ENCODE measurements at regions not wholly inside any gene's neighbourhood (a gene's known extent, or its start where the extent isn't known, plus 50 kb on each side); places are given as distances from the start of the nearest gene placed in this dataset.

DNA sequence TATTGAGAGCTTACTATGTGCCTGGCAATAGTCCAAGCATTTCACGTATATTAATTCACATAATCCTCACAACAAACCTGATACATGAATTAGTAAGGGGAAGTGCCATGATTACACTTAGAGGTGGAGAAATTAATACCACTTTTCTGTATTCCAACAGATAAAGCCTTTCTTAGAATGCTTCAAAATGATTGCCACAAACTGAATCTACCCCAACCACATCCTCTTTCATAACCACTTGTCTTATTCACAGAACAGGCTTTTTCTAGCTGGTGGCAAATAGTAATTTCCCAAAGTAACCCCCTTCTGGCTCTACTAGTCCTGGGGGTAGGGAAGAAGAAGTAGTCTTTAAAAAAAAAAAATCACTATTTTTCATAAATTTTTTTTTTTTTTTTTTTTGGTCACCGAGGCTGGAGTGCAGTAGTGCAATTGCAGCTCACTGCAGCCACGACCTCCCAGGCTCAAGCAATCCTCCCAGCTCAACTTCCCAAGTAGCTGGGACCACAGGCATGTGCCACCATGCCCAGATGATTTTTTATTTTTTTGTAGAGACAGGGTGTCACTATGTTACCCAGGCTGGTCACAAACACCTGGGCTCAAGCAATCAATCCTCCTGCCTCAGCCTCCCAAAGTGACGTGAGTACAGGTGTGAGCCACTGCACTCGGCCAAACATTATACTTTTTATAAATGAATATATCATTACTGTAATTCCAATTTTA lies 59.0 kb upstream of the ARID2 start:
- Histone ChIP-seq H3K27me3 (ENCODE audit: control insufficient read depth, insufficient read depth, low read length) (no peaks in the 10 kb centered on the region), H3K4me1 (ENCODE audit: control insufficient read depth, insufficient read depth, low read length, poor library complexity, severe bottlenecking) (peaks cover 28% of the 10 kb centered on the region), H3K4me3 (ENCODE audit: low read depth, low read length) (peak overlapping the region; percentile 89), H3K27ac (ENCODE audit: insufficient read depth, low read length, poor library complexity, severe bottlenecking) (no peak overlapping the region), H3K36me3 (ENCODE audit: control insufficient read depth, insufficient read depth, low read length) (no peaks in the 10 kb centered on the region), H3K9me3 (ENCODE audit: control insufficient read depth in 2 of 2, low read length in 2 of 2) (no peaks in the 10 kb centered on the region)
- peak overlapping the region in 1 of 3 donors; percentile 58 for H3K27ac Mint-ChIP-seq
- peak in 2 of 3 donors; percentile 48 to 83 for DNase-seq
- H3K4me1 Mint-ChIP-seq, result peaks cover 9 to 34% (median 24%) of the 10 kb centered on the region in 4 donors
- no peaks in the 10 kb centered on the region for H3K9me3 Mint-ChIP-seq
- H3K27me3 Mint-ChIP-seq, result peaks cover 7% of the 10 kb centered on the region
- H3K4me3 Mint-ChIP-seq, result peak overlapping the region; percentile 0 to 47 (median 39)
- peak; percentile 73 to 77 for ATAC-seq (ENCODE audit: low read depth in 2 of 2)
- no peaks in the 10 kb centered on the region for H3K36me3 Mint-ChIP-seq

GRCh38 chr12:45671254-45671653 lies 58.3 kb upstream of the ARID2 start:
- Mint-ChIP-seq H3K4me3 (no peak overlapping the region), H3K4me1 (peaks cover 9 to 34% (median 24%) of the 10 kb centered on the region in 4 donors), H3K9me3 (no peaks in the 10 kb centered on the region), H3K27me3 (peaks cover 7% of the 10 kb centered on the region), H3K36me3 (no peaks in the 10 kb centered on the region), H3K27ac (no peak overlapping the region)
- Histone ChIP-seq H3K36me3 (ENCODE audit: control insufficient read depth, insufficient read depth, low read length) (no peaks in the 10 kb centered on the region), H3K4me1 (ENCODE audit: control insufficient read depth, insufficient read depth, low read length, poor library complexity, severe bottlenecking) (peaks cover 28% of the 10 kb centered on the region), H3K27me3 (ENCODE audit: control insufficient read depth, insufficient read depth, low read length) (no peaks in the 10 kb centered on the region), H3K9me3 (ENCODE audit: control insufficient read depth in 2 of 2, low read length in 2 of 2) (no peaks in the 10 kb centered on the region), H3K27ac (ENCODE audit: insufficient read depth, low read length, poor library complexity, severe bottlenecking) (no peak overlapping the region), H3K4me3 (ENCODE audit: low read depth, low read length) (no peak overlapping the region)
- DNase-seq (no peak), ATAC-seq (ENCODE audit: low read depth in 2 of 2) (no peak)

- Mint-ChIP-seq H3K4me1 (peaks cover under 1 to 16% (median 8%) of the 10 kb centered on the region in 4 donors), H3K4me3 (no peak overlapping the region), H3K27ac (no peak overlapping the region), H3K27me3 (no peaks in the 10 kb centered on the region), H3K36me3 (no peaks in the 10 kb centered on the region), H3K9me3 (no peaks in the 10 kb centered on the region)
- Histone ChIP-seq H3K9me3 (ENCODE audit: control insufficient read depth in 2 of 2, low read length in 2 of 2) (no peaks in the 10 kb centered on the region), H3K4me3 (ENCODE audit: low read depth, low read length) (no peak overlapping the region), H3K36me3 (ENCODE audit: control insufficient read depth, insufficient read depth, low read length) (no peaks in the 10 kb centered on the region), H3K27me3 (ENCODE audit: control insufficient read depth, insufficient read depth, low read length) (no peaks in the 10 kb centered on the region), H3K27ac (ENCODE audit: insufficient read depth, low read length, poor library complexity, severe bottlenecking) (no peak overlapping the region), H3K4me1 (ENCODE audit: control insufficient read depth, insufficient read depth, low read length, poor library complexity, severe bottlenecking) (peaks cover 19% of the 10 kb centered on the region)
- DNase-seq, result no peak
- no peak for ATAC-seq (ENCODE audit: low read depth in 2 of 2)
Observed at GRCh38 chr12:45674181-45674977, 55.1 kb upstream of the ARID2 start.

- no peak overlapping the region for H3K4me3 Mint-ChIP-seq
- Histone ChIP-seq H3K4me1 (ENCODE audit: control insufficient read depth, insufficient read depth, low read length, poor library complexity, severe bottlenecking) (peaks cover 7% of the 10 kb centered on the region), H3K27me3 (ENCODE audit: control insufficient read depth, insufficient read depth, low read length) (no peaks in the 10 kb centered on the region), H3K4me3 (ENCODE audit: low read depth, low read length) (no peak overlapping the region), H3K9me3 (ENCODE audit: control insufficient read depth in 2 of 2, low read length in 2 of 2) (no peaks in the 10 kb centered on the region), H3K36me3 (ENCODE audit: control insufficient read depth, insufficient read depth, low read length) (no peaks in the 10 kb centered on the region), H3K27ac (ENCODE audit: insufficient read depth, low read length, poor library complexity, severe bottlenecking) (no peak overlapping the region)
- no peak overlapping the region for H3K27ac Mint-ChIP-seq
- peaks cover 0 to 6% (median under 1%) of the 10 kb centered on the region in 4 donors for H3K4me1 Mint-ChIP-seq
- no peak for ATAC-seq (ENCODE audit: low read depth in 2 of 2)
- no peaks in the 10 kb centered on the region for H3K36me3 Mint-ChIP-seq
- no peaks in the 10 kb centered on the region for H3K9me3 Mint-ChIP-seq
- no peaks in the 10 kb centered on the region for H3K27me3 Mint-ChIP-seq
- no peak for DNase-seq
Observed at GRCh38 chr12:45675534-45675933, 54.0 kb upstream of the ARID2 start.

Data from CD4-positive, CD25-positive, alpha-beta regulatory T cell (primary cell).